CD14-positive monocyte (primary cell): ENCODE measurements at regions not wholly inside any gene's neighbourhood (a gene's known extent, or its start where the extent isn't known, plus 50 kb on each side); places are given as distances from the start of the nearest gene placed in this dataset.

Source experiments
- DNase-seq, 3 donors: peaks; one replicate each; pipeline ENCODE4 v3.0.0-alpha.2; 2011 to 2022
- H2AFZ ChIP-seq: 2 replicates; pipeline ENCODE4 v1.6.0; 2012; ENCODE audit warnings: mild to moderate bottlenecking, low read depth, low read length, inconsistent platforms; ENCODE audit not compliant: insufficient read depth, poor library complexity, severe bottlenecking
- H3K27ac ChIP-seq, 2 donors: 1 replicate in 1 of 2; 2 replicates in 1 of 2; pipeline ENCODE4 v1.5.1; 2012 to 2013; ENCODE audit warnings: low read length in 2 of 2, control low read depth in 1 of 2, inconsistent platforms in 1 of 2, low read depth in 1 of 2, mild to moderate bottlenecking in 1 of 2
- H3K27me3 ChIP-seq, 2 donors: one replicate each; pipeline versions ENCODE4 v1.6.0 to v1.6.1; 2011 to 2013; ENCODE audit warnings: low read length in 2 of 2; ENCODE audit not compliant: control insufficient read depth in 2 of 2, insufficient read depth in 2 of 2
- H3K36me3 ChIP-seq, 2 donors: replicated peaks in 1 of 2; 1 replicate in 1 of 2; 2 replicates in 1 of 2; pipeline versions ENCODE4 v1.5.1 to v1.6.1; 2012 to 2013; ENCODE audit warnings: low read length in 2 of 2, control low read depth in 1 of 2, inconsistent platforms in 1 of 2, mild to moderate bottlenecking in 1 of 2; ENCODE audit not compliant: insufficient read depth in 2 of 2, control insufficient read depth in 1 of 2
- H3K4me1 ChIP-seq, 2 donors: 1 replicate in 1 of 2; 2 replicates in 1 of 2; pipeline versions ENCODE4 v1.5.1 to v1.6.1; 2012 to 2013; ENCODE audit warnings: low read length in 2 of 2, control low read depth in 1 of 2, inconsistent platforms in 1 of 2, mild to moderate bottlenecking in 1 of 2, moderate library complexity in 1 of 2; ENCODE audit not compliant: insufficient read depth in 2 of 2, control insufficient read depth in 1 of 2
- H3K4me2 ChIP-seq: replicated peaks from 2 replicates; pipeline ENCODE3; 2012; ENCODE audit warnings: low read length, moderate library complexity, mild to moderate bottlenecking; ENCODE audit not compliant: poor library complexity, severe bottlenecking; ENCODE audit errors: extremely low read depth
- H3K4me3 ChIP-seq, 3 experiments: fragments of 200-600 bp in 1 of 3; sonication (generic) in 1 of 3; replicated peaks in 1 of 3; 1 replicate in 2 of 3; 2 replicates in 1 of 3; pipeline ENCODE4 v1.5.1; 2011 to 2013; ENCODE audit warnings: low read length in 3 of 3, mild to moderate bottlenecking in 3 of 3, control low read depth in 2 of 3, low read depth in 2 of 3, inconsistent platforms in 1 of 3, moderate library complexity in 1 of 3
- H3K79me2 ChIP-seq: 2 replicates; pipeline ENCODE4 v1.6.0; 2012; ENCODE audit warnings: mild to moderate bottlenecking, control low read depth, inconsistent platforms, low read length, moderate library complexity; ENCODE audit not compliant: insufficient read depth
- H3K9ac ChIP-seq: 2 replicates; pipeline ENCODE4 v1.6.0; 2017; ENCODE audit warnings: low read length, mild to moderate bottlenecking; ENCODE audit not compliant: insufficient read depth, poor library complexity, severe bottlenecking
- H3K9me3 ChIP-seq, 2 donors: replicated peaks in 1 of 2; 1 replicate in 1 of 2; 2 replicates in 1 of 2; pipeline versions ENCODE4 v1.5.1 to v1.6.1; 2012 to 2013; ENCODE audit warnings: low read length in 2 of 2, control low read depth in 1 of 2; ENCODE audit not compliant: control insufficient read depth in 1 of 2, insufficient read depth in 1 of 2
- H4K20me1 ChIP-seq: 2 replicates; pipeline ENCODE4 v1.6.0; 2012; ENCODE audit warnings: mild to moderate bottlenecking, low read length, control low read depth, moderate library complexity; ENCODE audit not compliant: insufficient read depth
- H3K27ac Mint-ChIP-seq, 7 donors: one replicate each; pipeline ENCODE4 v1.8.0; 2020; ENCODE audit warnings: mild to moderate bottlenecking in 7 of 7, mixed read lengths in 7 of 7, moderate library complexity in 6 of 7, inconsistent platforms in 2 of 7
- H3K27me3 Mint-ChIP-seq, 3 donors: one replicate each; pipeline ENCODE4 v1.8.0; 2021 to 2022; ENCODE audit warnings: low read depth in 3 of 3, mild to moderate bottlenecking in 3 of 3, mixed read lengths in 3 of 3, moderate library complexity in 3 of 3, inconsistent platforms in 1 of 3
- H3K36me3 Mint-ChIP-seq, 2 donors: one replicate each; pipeline ENCODE4 v1.8.0; 2020; ENCODE audit warnings: mixed read lengths in 2 of 2, inconsistent platforms in 1 of 2, mild to moderate bottlenecking in 1 of 2
- H3K4me1 Mint-ChIP-seq: one replicate; pipeline ENCODE4 v1.8.0; 2020; ENCODE audit warnings: mild to moderate bottlenecking, mixed read lengths
- H3K4me3 Mint-ChIP-seq, 2 donors: one replicate each; pipeline ENCODE4 v1.8.0; 2020; ENCODE audit warnings: mild to moderate bottlenecking in 2 of 2, mixed read lengths in 2 of 2, moderate library complexity in 1 of 2
- H3K9me3 Mint-ChIP-seq, 7 donors: one replicate each; pipeline ENCODE4 v1.8.0; 2020 to 2022; ENCODE audit warnings: mixed read lengths in 7 of 7, mild to moderate bottlenecking in 6 of 7, moderate library complexity in 6 of 7, inconsistent platforms in 2 of 7
- CTCF ChIP-seq: fragments of 200-600 bp; IDR thresholded peaks from one replicate; pipeline ENCODE4 v1.8.0; 2022; ENCODE audit warnings: antibody characterized with exemption, mild to moderate bottlenecking
- WGBS: methylation state at CpG from one replicate; pipeline ENCODE4 v1.1.5; 2013; ENCODE audit warnings: missing lambda C conversion rate; ENCODE audit not compliant: insufficient coverage; 5-methylcytosine and 5-hydroxymethylcytosine counted together
- intact Hi-C, 2 donors: fragments of 100-400 bp; cut with micrococcal nuclease; formaldehyde crosslinking; loops; one replicate each; pipeline versions ENCODE4 v1.15.0 to v1.15.1; 2023

- no peaks in the 10 kb centered on the region for H3K4me1 Mint-ChIP-seq
- H3K36me3 ChIP-seq: no peaks in the 10 kb centered on the region
- no peak overlapping the region for H2AFZ ChIP-seq
- no peak overlapping the region for H3K27ac ChIP-seq
- no peak for DNase-seq
- no peaks in the 10 kb centered on the region for H3K9me3 ChIP-seq
- H3K4me2 ChIP-seq: no peak overlapping the region
- no peak overlapping the region for H3K4me3 Mint-ChIP-seq
- peaks cover 0 to 5% (median 3%) of the 10 kb centered on the region in 7 donors for H3K9me3 Mint-ChIP-seq
- peaks cover 0 to 2% (median 1%) of the 10 kb centered on the region in 3 donors for H3K27me3 Mint-ChIP-seq
- H4K20me1 ChIP-seq: no peaks in the 10 kb centered on the region
- H3K36me3 Mint-ChIP-seq: no peaks in the 10 kb centered on the region
- H3K27me3 ChIP-seq: no peaks in the 10 kb centered on the region
- H3K27ac Mint-ChIP-seq: no peak overlapping the region
- no peak for TF ChIP-seq CTCF
- intact Hi-C loops: no loop called here
- H3K79me2 ChIP-seq: no peaks in the 10 kb centered on the region
- no peak overlapping the region for H3K4me3 ChIP-seq
- no peaks in the 10 kb centered on the region for H3K4me1 ChIP-seq
- 93% methylated on average over 3 of the region's 4 CpGs for WGBS
- no peak overlapping the region for H3K9ac ChIP-seq
Observed at GRCh38 chr5:5658226-5658625, 235.7 kb downstream of the ICE1 start.

- WGBS: 92% methylated on average over 9 of the region's 13 CpGs
- Mint-ChIP-seq H3K27ac (no peak overlapping the region), H3K27me3 (no peaks in the 10 kb centered on the region), H3K36me3 (no peaks in the 10 kb centered on the region), H3K4me3 (no peak overlapping the region), H3K4me1 (no peaks in the 10 kb centered on the region), H3K9me3 (peaks cover 3 to 16% (median 8%) of the 10 kb centered on the region in 7 donors)
- Histone ChIP-seq H4K20me1 (no peaks in the 10 kb centered on the region), H3K4me2 (no peak overlapping the region), H3K4me3 (no peak overlapping the region), H2AFZ (no peak overlapping the region), H3K27ac (no peak overlapping the region), H3K9ac (no peak overlapping the region), H3K9me3 (peaks cover 18 to 26% of the 10 kb centered on the region in 2 donors), H3K27me3 (no peaks in the 10 kb centered on the region), H3K36me3 (no peaks in the 10 kb centered on the region), H3K79me2 (no peaks in the 10 kb centered on the region), H3K4me1 (no peaks in the 10 kb centered on the region)
- intact Hi-C loops: no loop called here
- DNase-seq: no peak
- no peak for TF ChIP-seq CTCF
Observed at GRCh38 chr5:5652181-5652580, 229.7 kb downstream of the ICE1 start.
